ENCODE measurements at regions not wholly inside any gene's neighbourhood (a gene's known extent, or its start where the extent isn't known, plus 50 kb on each side); places are given as distances from the start of the nearest gene placed in this dataset.
"Not testable (repeated sequence)": the region's sequence is repeated elsewhere in the genome, so short reads cannot be mapped to it uniquely, and the experiment has no call there.

DNA sequence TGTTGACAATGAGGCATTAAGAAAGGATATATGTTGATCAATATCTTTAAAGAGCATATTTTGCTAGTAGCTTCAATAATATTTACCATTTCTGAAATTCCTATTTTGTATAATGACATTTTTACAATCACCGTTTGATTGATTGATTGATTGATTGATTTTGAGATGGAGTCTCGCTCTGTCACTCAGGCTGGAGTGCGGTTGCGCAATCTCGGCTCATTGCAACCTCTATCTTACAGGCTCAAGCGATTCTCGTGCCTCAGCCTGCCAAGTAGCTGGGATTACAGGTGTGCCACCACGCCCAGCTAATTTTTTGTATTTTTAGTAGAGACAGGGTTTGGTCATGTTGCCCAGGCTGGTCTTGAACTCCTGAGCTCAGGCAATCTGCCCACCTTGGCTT is 150.9 kb upstream of the TEX13D start:
- H3K4me3 ChIP-seq (replicated peaks in 1 of 2; ENCODE audit: low read depth in 2 of 2, low read length in 2 of 2); DNase-seq (ENCODE audit: low read depth in 2 of 2): not testable (repeated sequence)

DNA sequence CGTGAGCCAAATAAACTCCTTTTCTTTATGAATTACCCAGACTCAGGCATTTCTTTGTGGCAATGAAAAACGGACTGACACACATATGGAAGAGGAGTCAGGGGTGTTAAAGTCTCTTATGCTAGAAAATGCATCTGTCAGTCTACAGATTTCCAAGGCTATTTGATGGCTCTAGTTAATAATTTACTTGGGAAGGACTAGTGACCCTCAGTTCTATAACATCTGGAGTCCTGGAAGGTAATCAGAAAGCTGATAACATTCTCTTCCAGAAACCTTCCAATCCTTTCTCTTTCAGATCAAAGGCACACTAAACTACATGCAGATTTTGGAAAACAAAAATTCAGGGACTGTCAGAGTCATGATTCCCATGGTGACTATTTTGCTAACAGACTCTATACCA is 142.0 kb upstream of the TEX13D start:
- TF ChIP-seq, protein P1, sequence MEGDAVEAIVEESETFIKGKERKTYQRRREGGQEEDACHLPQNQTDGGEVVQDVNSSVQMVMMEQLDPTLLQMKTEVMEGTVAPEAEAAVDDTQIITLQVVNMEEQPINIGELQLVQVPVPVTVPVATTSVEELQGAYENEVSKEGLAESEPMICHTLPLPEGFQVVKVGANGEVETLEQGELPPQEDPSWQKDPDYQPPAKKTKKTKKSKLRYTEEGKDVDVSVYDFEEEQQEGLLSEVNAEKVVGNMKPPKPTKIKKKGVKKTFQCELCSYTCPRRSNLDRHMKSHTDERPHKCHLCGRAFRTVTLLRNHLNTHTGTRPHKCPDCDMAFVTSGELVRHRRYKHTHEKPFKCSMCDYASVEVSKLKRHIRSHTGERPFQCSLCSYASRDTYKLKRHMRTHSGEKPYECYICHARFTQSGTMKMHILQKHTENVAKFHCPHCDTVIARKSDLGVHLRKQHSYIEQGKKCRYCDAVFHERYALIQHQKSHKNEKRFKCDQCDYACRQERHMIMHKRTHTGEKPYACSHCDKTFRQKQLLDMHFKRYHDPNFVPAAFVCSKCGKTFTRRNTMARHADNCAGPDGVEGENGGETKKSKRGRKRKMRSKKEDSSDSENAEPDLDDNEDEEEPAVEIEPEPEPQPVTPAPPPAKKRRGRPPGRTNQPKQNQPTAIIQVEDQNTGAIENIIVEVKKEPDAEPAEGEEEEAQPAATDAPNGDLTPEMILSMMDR (IDR thresholded peaks at IDR 0.05; ENCODE audit: low read depth, low read length) = no peak
- H3K4me3 ChIP-seq (replicated peaks in 1 of 2; ENCODE audit: low read depth in 2 of 2, low read length in 2 of 2) = no peak overlapping the region
- no peak for DNase-seq (ENCODE audit: low read depth in 2 of 2)

DNA sequence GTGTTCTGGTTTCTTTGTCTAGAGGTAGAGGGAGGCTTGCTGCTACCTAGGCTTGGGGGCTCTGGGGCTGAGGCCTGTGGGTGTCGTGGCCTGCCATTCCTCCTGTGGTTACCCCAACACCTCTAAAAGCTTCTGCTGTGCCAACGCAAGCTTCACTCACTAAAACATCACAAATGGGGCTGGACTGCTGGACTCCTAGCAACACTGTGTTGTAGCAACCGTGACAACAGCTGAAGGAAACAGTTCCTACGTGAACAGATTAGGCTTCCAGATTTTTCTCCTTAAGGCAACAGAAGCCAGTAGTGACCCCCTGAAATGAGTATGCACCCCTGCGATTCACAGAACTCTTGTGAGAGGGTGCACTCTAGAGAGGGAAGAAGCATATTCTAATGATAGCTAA is 138.3 kb upstream of the TEX13D start:
- TF ChIP-seq, protein P1 (IDR thresholded peaks at IDR 0.05; ENCODE audit: low read depth, low read length) = no peak
- peak; percentile 7 to 39 for DNase-seq (ENCODE audit: low read depth in 2 of 2)
- no peak overlapping the region for H3K4me3 ChIP-seq (replicated peaks in 1 of 2; ENCODE audit: low read depth in 2 of 2, low read length in 2 of 2)

DNA sequence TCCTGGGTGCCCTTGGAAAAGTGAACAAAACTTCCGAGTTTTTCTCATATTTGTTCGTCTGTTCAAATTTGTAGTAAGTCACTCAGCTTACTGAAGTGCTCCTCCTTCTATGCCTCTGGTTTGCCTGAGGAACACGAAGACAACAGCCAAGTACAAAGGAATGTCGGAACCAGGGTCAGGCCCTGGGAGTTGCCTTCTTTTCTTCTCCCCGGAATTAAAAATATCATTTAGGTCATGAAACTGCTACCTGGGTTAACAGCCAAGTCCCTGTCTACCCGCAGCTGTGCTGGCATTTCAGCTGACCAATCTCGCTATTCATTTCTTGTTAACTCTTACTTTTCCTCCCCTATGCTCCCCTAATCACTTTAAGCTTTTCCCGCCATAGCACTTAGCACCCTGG is 137.6 kb upstream of the TEX13D start:
- no peak overlapping the region for H3K4me3 ChIP-seq (replicated peaks in 1 of 2; ENCODE audit: low read depth in 2 of 2, low read length in 2 of 2)
- TF ChIP-seq, protein P1 (IDR thresholded peaks at IDR 0.05; ENCODE audit: low read depth, low read length) = no peak
- no peak for DNase-seq (ENCODE audit: low read depth in 2 of 2)

DNA sequence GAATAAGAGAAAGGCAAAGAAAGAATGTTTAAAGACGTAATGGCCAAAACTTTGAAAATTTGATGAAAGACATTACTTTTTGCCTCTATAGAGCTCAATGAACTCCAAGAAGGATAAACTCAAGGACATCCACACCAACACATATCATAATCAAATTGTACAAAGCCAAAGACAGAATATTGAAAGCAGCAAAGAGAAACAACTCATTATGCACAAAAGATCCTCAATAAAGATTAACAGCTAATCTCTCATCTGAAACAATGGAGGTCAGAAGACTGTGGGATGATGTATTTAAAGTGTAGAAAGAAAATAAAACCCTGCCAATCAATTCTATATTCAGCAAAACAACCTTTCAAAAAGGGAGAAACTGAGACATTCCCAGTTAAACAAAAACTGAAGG is 129.1 kb upstream of the TEX13D start:
- H3K4me3 ChIP-seq (replicated peaks in 1 of 2; ENCODE audit: low read depth in 2 of 2, low read length in 2 of 2) = no peak overlapping the region
- no peak for DNase-seq (ENCODE audit: low read depth in 2 of 2)
- TF ChIP-seq, protein P1 (IDR thresholded peaks at IDR 0.05; ENCODE audit: low read depth, low read length) = no peak

DNA sequence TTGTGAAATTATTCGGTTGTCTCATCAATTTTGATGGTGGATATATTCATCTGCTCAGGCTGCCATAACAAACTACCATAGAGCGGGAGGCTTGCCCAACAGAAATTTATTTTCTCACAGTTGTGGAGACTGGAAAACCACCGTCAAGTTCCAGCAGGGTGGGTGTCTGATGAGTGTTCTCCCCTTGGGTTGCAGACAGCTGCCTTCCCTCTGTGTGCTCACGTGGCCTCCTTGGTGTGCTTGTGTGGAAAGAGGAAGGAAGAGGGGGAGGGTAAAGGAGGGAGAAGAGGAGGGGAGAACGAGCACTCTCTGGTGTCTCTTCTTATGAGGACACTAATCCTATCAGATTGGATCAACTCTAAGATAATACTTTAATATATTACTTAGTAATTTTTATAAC is 123.8 kb upstream of the TEX13D start:
- H3K4me3 ChIP-seq (replicated peaks in 1 of 2; ENCODE audit: low read depth in 2 of 2, low read length in 2 of 2) = no peak overlapping the region
- DNase-seq (ENCODE audit: low read depth in 2 of 2) = no peak
- TF ChIP-seq, protein P1 (IDR thresholded peaks at IDR 0.05; ENCODE audit: low read depth, low read length) = no peak

DNA sequence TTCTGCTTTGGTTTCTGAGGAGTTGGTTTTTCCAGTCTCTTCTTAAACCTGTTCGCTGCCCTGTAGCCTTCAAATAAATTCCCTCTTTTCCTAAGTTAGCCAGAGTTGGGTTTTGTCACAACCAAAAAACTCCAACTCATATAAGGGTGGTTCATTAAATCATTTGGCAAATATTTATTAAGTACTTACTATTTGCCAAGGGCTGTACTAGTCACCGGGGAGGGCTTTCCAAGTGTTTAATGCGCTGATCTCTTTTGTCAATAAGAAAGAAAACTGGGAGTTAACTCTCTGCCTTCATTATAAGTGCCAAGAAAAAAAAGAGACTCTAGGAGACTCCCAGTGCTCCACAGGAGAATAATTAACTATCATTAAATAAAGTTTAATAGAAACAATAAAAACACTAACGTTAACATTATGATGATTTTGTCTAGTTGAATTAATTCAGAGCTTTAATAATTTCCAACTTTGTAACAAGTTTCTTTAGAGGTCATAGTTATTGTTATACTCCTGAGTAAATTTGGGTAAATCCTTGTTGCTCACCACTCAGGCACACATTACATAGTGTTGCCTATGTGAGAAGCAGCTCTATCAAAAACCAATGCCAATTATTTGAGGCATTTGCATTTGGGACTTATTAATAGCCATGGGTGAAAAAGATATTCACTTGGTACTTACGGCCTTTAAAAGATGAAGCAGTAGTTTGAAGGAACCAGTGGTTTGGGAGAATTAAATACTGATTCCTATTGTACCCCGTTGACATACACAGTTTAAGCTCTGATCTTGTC is 122.5 kb upstream of the TEX13D start:
- no peak for DNase-seq (ENCODE audit: low read depth in 2 of 2)
- TF ChIP-seq, protein P1 (IDR thresholded peaks at IDR 0.05; ENCODE audit: low read depth, low read length) = no peak

More for the DNA sequence above, 122.5 kb upstream of the TEX13D start:
- no peak overlapping the region for H3K4me3 ChIP-seq (replicated peaks in 1 of 2; ENCODE audit: low read depth in 2 of 2, low read length in 2 of 2)
